ENCODE measurements at regions not wholly inside any gene's neighbourhood (a gene's known extent, or its start where the extent isn't known, plus 50 kb on each side); places are given as distances from the start of the nearest gene placed in this dataset.

DNA sequence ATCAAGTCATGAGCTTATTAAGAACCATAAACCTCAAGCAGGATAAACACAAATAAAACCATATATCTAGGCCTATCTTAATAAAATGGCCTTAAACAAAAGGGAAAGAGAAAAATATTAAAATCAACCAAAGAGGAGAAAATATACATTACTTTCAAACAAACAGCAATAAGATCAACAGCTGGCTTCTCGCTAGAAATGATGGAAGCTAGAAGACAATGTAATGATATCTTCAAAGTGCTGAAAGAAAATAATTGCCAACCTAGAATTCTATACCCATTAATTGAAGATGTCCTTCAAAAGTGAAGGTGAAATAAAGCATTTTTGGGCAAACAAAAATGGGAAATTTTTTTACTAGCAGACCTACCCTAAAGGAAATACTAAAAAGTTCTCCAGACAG, 142.9 kb upstream of the PODXL start:
- TF ChIP-seq, protein P1, sequence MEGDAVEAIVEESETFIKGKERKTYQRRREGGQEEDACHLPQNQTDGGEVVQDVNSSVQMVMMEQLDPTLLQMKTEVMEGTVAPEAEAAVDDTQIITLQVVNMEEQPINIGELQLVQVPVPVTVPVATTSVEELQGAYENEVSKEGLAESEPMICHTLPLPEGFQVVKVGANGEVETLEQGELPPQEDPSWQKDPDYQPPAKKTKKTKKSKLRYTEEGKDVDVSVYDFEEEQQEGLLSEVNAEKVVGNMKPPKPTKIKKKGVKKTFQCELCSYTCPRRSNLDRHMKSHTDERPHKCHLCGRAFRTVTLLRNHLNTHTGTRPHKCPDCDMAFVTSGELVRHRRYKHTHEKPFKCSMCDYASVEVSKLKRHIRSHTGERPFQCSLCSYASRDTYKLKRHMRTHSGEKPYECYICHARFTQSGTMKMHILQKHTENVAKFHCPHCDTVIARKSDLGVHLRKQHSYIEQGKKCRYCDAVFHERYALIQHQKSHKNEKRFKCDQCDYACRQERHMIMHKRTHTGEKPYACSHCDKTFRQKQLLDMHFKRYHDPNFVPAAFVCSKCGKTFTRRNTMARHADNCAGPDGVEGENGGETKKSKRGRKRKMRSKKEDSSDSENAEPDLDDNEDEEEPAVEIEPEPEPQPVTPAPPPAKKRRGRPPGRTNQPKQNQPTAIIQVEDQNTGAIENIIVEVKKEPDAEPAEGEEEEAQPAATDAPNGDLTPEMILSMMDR (IDR thresholded peaks at IDR 0.05): no peak
- TF ChIP-seq POLR2A (IDR thresholded peaks at IDR 0.05): no peak

Measured in vagina (tissue), 2 donors.